Osteoblast (primary cell): ENCODE measurements at regions not wholly inside any gene's neighbourhood (a gene's known extent, or its start where the extent isn't known, plus 50 kb on each side); places are given as distances from the start of the nearest gene placed in this dataset.

Experiments used
- DNase-seq: peaks from one replicate; pipeline ENCODE4 v3.0.0; 2011; ENCODE audit warnings: low spot score, mixed read lengths; ENCODE audit not compliant: insufficient read length; ENCODE audit errors: missing footprints
- H2AFZ ChIP-seq: 2 replicates; pipeline ENCODE4 v1.6.0; 2011; ENCODE audit warnings: mild to moderate bottlenecking, low read length
- H3K27ac ChIP-seq: 2 replicates; pipeline ENCODE4 v1.5.1; 2011; ENCODE audit warnings: mild to moderate bottlenecking, low read depth, low read length, moderate library complexity
- H3K27me3 ChIP-seq: 2 replicates; pipeline ENCODE4 v1.6.0; 2012; ENCODE audit warnings: mild to moderate bottlenecking, control low read depth, inconsistent platforms, low read length, moderate library complexity; ENCODE audit not compliant: insufficient read depth
- H3K36me3 ChIP-seq: 2 replicates; pipeline ENCODE4 v1.5.1; 2011; ENCODE audit warnings: mild to moderate bottlenecking, low read length, control low read depth, moderate library complexity; ENCODE audit not compliant: insufficient read depth
- H3K4me1 ChIP-seq: 2 replicates; pipeline ENCODE4 v1.5.1; 2011; ENCODE audit warnings: mild to moderate bottlenecking, low read length, control low read depth, moderate library complexity; ENCODE audit not compliant: insufficient read depth
- H3K4me2 ChIP-seq: 2 replicates; pipeline ENCODE4 v1.6.0; 2011; ENCODE audit warnings: mild to moderate bottlenecking, low read length; ENCODE audit not compliant: insufficient read depth
- H3K4me3 ChIP-seq: fragments of 200-600 bp; sonication (generic); 3 replicates; pipeline ENCODE4 v1.5.1; 2012; ENCODE audit warnings: mild to moderate bottlenecking, low read length, inconsistent platforms; ENCODE audit not compliant: insufficient read depth
- H3K79me2 ChIP-seq: 2 replicates; pipeline ENCODE4 v1.6.0; 2012; ENCODE audit warnings: mild to moderate bottlenecking, low read length, control low read depth, inconsistent platforms; ENCODE audit not compliant: insufficient read depth
- H3K9me3 ChIP-seq: 2 replicates; pipeline ENCODE4 v1.5.1; 2011; ENCODE audit warnings: low read depth, low read length, control low read depth
- H4K20me1 ChIP-seq: 2 replicates; pipeline ENCODE4 v1.6.0; 2012; ENCODE audit warnings: mild to moderate bottlenecking, low read length, control low read depth; ENCODE audit not compliant: insufficient read depth
- TF ChIP-seq, protein P1 (sequence below): IDR thresholded peaks from 2 replicates; pipeline ENCODE4 v1.5.1; 2011; ENCODE audit warnings: mild to moderate bottlenecking, low read depth, low read length, moderate library complexity; ENCODE audit errors: extremely low read depth

DNA sequence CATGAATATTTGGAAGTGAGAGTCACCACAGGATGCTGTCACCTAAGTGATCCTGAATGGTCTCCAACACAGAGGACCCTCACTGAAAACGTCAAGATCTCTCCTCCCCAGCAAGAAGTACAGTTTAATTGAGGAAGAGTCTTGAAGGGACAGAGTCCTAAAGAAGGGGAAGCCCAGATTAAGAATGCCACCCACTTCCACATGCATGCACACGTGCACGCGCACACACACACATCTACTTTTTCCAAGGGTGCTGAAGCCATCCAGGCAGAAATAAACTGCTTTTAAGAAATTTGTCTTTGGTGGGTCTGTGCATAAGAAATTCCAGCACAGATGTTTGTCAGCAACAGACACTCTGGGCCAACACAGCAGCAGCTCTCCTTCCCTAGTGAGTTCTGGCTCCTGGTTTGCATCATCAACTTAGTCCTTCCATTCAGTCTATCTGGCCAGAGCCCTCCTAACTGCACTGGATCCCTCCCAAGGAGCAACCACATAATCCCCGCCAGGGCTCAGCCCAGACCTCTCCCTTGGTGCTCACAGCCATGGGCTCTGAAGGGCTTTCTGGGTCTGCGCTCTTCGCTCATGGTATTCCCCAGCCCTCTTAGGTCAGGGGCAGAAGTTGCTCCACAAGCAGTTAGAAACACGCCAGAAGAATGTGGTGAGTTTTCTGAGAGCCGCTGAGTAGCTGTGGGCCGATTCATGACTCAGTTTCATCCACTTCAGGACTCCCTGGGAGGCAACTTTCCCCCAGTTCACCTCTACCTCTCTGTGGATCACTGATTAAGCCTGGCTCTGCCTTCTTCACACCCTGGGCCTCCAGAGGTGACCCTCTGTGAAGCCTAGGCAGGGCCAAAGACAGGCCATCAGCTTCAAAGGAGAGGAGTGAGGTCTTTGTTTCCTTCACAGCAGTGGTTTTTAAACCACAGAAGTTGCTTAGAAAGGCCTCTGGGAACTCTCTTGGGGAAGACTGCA, 132.6 kb upstream of the LIPC start:
- Histone ChIP-seq H3K4me1 (peaks cover 11% of the 10 kb centered on the region), H3K27ac (no peak overlapping the region), H3K36me3 (no peaks in the 10 kb centered on the region), H3K4me3 (no peak overlapping the region), H3K4me2 (peak overlapping the region; percentile 0), H2AFZ (peak overlapping the region; percentile 52), H3K27me3 (peaks cover 10% of the 10 kb centered on the region), H4K20me1 (no peaks in the 10 kb centered on the region), H3K79me2 (no peaks in the 10 kb centered on the region), H3K9me3 (no peaks in the 10 kb centered on the region)
- TF ChIP-seq, protein P1, sequence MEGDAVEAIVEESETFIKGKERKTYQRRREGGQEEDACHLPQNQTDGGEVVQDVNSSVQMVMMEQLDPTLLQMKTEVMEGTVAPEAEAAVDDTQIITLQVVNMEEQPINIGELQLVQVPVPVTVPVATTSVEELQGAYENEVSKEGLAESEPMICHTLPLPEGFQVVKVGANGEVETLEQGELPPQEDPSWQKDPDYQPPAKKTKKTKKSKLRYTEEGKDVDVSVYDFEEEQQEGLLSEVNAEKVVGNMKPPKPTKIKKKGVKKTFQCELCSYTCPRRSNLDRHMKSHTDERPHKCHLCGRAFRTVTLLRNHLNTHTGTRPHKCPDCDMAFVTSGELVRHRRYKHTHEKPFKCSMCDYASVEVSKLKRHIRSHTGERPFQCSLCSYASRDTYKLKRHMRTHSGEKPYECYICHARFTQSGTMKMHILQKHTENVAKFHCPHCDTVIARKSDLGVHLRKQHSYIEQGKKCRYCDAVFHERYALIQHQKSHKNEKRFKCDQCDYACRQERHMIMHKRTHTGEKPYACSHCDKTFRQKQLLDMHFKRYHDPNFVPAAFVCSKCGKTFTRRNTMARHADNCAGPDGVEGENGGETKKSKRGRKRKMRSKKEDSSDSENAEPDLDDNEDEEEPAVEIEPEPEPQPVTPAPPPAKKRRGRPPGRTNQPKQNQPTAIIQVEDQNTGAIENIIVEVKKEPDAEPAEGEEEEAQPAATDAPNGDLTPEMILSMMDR: no peak
- peak; percentile 84 for DNase-seq

DNA sequence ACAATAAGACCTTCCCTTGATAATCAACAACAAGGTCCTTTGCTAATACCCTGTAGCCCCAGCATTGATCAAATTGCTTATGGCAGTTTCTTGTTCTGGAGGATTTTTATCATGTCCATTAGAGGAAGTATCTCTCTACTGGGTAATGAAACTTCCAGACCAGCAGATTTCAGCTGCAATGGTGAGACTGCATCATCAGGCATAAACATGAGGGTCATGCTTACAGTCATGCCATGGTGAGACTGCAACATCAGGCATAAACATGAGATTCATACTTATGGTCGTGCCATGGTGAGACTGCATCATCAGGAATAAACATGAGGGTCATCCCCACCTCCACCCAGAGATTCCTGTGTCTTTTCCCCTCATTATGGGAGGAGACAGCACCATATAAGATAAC, 129.0 kb upstream of the LIPC start:
- Histone ChIP-seq H3K36me3 (no peaks in the 10 kb centered on the region), H3K4me2 (no peak overlapping the region), H3K79me2 (no peaks in the 10 kb centered on the region), H3K27me3 (peaks cover 5% of the 10 kb centered on the region), H3K4me3 (no peak overlapping the region), H3K4me1 (peaks cover 22% of the 10 kb centered on the region), H3K27ac (no peak overlapping the region), H2AFZ (no peak overlapping the region), H4K20me1 (no peaks in the 10 kb centered on the region), H3K9me3 (no peaks in the 10 kb centered on the region)
- no peak for DNase-seq
- TF ChIP-seq, protein P1: no peak

DNA sequence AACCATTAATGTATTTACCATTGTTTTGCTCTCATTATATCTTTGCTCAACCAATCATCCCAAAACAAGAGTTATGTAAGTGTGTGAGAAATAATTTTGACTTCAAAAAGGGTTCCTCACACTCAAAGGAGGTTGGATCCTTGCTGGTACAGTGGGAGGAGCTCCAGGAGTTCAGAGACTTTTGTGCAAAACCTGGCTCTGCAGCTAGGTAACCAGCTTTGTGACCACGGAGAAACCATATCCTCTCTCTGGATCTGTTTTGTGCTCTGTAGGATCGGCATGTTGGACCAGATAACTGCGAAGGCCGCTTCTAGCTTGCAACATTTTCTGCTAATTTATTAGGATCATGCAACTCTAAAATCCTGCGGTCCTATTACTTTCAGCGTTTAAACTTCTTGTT, 128.6 kb upstream of the LIPC start:
- Histone ChIP-seq H3K4me2 (no peak overlapping the region), H4K20me1 (no peaks in the 10 kb centered on the region), H3K9me3 (no peaks in the 10 kb centered on the region), H3K27ac (no peak overlapping the region), H3K36me3 (no peaks in the 10 kb centered on the region), H3K79me2 (no peaks in the 10 kb centered on the region), H3K4me1 (peaks cover 26% of the 10 kb centered on the region), H3K4me3 (no peak overlapping the region), H3K27me3 (peaks cover 5% of the 10 kb centered on the region), H2AFZ (no peak overlapping the region)
- no peak for DNase-seq
- TF ChIP-seq, protein P1: no peak

DNA sequence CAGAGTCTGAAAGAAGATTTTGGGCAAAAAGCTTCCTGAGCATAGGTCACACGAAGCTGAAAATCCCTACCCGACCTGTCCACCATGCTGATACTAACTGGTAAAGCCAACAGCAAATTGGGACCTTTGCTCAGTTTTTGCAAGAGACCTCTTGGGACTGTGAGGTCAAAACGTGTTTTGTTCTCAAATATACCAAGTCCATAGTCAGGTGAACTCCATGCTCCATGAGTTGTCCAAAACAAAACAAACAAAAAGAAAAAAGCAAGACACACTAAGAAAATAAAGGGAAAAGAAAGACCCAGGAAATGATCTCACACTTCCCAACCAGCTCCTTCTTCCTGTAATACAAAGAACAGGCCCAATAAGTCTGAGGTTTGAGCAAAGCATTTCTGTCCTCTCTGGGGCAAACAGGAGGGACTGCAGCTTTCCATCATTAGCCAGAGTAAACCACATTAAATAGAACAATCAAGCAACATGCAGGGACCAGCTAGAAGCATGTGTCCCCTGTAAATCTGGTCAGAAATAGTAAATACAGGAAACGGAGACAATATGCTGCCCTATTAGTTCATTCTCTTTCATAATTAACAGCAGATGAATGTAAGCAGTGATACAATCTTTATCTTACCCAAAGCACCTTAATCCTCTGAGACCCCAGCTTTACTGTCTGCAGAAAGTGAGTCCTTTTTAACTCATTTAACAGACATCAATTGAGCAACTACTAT, 125.0 kb upstream of the LIPC start:
- Histone ChIP-seq H3K4me1 (peaks cover 15% of the 10 kb centered on the region), H3K9me3 (no peaks in the 10 kb centered on the region), H3K79me2 (no peaks in the 10 kb centered on the region), H4K20me1 (no peaks in the 10 kb centered on the region), H2AFZ (no peak overlapping the region), H3K4me2 (no peak overlapping the region), H3K27ac (no peak overlapping the region), H3K36me3 (no peaks in the 10 kb centered on the region), H3K4me3 (no peak overlapping the region), H3K27me3 (peaks cover 1% of the 10 kb centered on the region)
- TF ChIP-seq, protein P1: no peak
- DNase-seq: peak; percentile 73
